Fibroblast of the conjunctiva (primary cell): ENCODE measurements at regions not wholly inside any gene's neighbourhood (a gene's known extent, or its start where the extent isn't known, plus 50 kb on each side); places are given as distances from the start of the nearest gene placed in this dataset.
"Not testable (repeated sequence)": the region's sequence is repeated elsewhere in the genome, so short reads cannot be mapped to it uniquely, and the experiment has no call there.

Source experiments
- DNase-seq: peaks from one replicate; pipeline ENCODE4 v3.0.0-alpha.2; 2010; ENCODE audit warnings: low read depth

DNA sequence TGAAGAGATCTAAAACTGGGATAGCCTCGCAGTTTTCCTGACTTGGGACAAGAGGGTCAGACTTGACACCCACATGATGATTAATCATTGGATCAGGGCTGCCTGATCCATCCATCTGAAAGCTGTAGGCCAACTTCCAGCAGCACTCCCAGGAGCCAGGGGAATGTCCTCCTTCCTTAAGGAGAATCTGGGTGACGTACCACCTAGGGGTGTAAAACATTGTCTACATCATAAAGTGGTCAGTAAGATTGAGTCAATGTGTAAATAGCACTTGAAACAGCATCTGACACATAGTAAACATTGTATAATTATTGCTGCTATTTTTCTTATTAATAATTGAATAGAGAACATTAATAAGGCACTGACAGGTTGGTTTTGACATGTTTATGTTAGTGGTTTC is 392.8 kb downstream of the JRKL start:
- DNase-seq = no peak

- DNase-seq = no peak
These were observed 393.5 kb downstream of the JRKL start for GRCh38 chr11:96783311-96783710.

- DNase-seq = no peak
These were observed 395.3 kb downstream of the JRKL start for GRCh38 chr11:96785073-96785472.

DNA sequence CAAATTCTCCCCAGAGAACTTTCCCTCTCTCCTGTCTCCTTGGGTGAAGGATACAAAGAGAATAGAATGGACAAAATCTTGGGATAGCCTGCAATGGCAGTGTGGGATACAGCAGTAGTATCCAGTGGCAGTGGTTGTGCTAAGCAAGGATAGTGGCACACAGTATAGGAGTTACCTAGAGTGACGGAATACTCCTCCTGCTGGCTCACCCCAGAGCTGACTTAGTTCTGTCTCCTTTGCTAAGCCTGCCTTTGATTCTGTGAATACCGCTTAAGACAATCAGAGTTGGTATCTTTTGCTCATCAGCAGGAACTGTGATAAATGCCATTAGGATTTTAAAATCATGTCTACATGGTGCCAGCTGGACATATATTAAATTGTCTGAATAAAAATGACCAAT is 404.3 kb downstream of the JRKL start:
- DNase-seq = no peak

- DNase-seq = no peak
These were observed 408.6 kb downstream of the JRKL start for GRCh38 chr11:96798445-96798844.

- DNase-seq = no peak
These were observed 425.4 kb downstream of the JRKL start for GRCh38 chr11:96815236-96815635.

- DNase-seq = no peak
These were observed 427.9 kb downstream of the JRKL start for GRCh38 chr11:96817482-96818399.

DNA sequence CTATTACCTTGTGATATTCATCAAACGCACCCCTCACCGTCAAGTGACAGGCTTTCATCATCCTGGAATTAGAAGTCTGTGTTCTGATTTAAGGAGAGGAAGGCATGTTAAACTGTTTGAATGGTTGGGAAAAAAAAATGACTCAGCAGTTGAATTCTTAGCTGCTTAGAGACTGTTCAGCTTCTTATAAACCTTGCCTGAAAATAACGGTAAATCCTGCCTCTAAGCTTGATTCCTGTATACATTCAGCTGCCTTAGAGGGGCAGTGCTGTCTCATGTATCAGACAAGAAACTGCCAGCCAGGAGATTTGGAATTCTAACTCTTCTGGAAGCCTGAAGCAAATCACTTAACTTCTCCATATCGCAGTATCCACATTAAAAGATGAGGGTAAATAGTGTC is 437.4 kb downstream of the JRKL start:
- peak; percentile 1 for DNase-seq

DNA sequence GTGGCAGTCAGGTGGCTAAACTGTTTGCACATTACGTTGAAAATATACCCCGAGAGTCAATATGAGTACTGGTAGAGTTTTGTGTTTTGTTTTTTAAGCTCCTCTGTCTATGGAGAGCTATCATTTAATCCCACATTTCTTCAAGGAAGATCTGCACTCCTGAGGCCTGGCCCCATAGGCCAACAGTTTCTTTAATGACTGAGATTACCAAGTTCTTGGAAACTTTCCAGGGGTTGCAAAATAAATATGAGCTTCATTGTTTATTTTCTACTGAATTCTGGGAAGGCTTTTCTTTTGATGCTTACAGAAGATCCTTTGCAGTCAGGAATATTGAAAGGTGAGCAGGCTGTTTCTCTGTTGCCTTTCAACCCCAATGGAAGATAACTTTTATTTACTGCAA is 452.0 kb downstream of the JRKL start:
- DNase-seq = no peak

DNA sequence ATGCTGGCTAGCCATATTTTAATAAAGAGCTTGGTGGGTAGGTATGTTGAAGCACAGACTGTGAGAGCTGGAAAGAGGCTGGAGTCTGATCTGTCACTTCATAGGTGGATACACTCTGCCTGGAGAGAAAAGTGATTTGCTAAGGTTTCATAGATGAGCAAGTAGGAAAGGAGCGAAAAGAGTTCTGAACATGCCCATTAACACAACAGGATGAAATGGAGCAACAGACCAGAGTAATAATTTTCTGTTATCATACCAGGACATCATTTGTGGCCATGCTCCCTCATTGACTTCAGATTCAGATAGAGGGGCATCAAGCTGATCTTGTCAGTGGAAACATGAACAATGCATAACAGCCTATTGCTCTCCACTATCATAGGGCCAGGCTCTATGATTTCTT is 452.9 kb downstream of the JRKL start:
- no peak for DNase-seq

DNA sequence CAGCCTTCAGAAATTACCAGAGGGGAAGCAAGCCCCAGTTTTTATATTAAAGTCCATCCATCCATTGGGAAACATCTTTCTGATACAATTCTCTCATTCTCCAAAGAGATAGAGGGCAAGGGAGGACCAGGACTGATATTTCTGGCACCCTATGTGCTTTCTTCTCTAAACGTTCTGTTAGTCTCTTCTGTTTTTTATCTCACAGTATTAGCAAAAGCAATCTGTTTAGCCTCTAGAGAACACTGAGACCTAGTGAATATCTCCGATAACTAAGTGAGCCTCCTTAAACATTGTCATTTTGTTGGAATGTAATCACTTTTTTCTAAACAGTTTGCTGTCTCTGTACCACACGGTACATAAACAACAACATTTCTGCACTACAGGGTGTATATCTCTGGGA is 464.6 kb downstream of the JRKL start:
- DNase-seq = no peak

- not testable (repeated sequence) for DNase-seq
These were observed 471.9 kb downstream of the JRKL start for GRCh38 chr11:96861722-96862121.

- no peak for DNase-seq
These were observed 473.7 kb downstream of the JRKL start for GRCh38 chr11:96863520-96863919.

GRCh38 chr11:96865020-96865419 is 475.2 kb downstream of the JRKL start:
- no peak for DNase-seq

- no peak for DNase-seq
These were observed 479.4 kb downstream of the JRKL start for GRCh38 chr11:96869207-96869606.

GRCh38 chr11:96875712-96876111 is 485.9 kb downstream of the JRKL start:
- no peak for DNase-seq

- no peak for DNase-seq
These were observed 488.7 kb downstream of the JRKL start for GRCh38 chr11:96878299-96879051.

DNA sequence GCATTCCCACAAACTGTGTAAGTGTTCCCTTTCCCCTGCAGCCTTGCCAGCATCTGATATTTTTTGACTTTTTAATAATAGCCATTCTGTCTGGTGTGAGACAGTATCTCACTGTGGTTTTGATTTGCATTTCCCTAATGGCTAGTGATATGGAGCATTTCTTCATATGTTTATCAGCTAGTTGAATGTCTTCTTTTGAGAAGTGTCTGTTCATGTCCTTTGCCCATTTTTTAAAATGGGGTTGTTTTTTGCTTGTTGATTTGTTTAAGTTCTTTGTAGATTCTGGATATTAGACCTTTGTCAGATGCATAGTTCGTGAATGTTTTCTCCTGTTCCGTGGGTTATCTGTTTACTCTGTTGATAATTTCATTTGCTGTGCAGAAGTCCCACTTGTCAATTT is 492.8 kb downstream of the JRKL start:
- not testable (repeated sequence) for DNase-seq

GRCh38 chr11:96885405-96885804 is 495.6 kb downstream of the JRKL start:
- DNase-seq = no peak

DNA sequence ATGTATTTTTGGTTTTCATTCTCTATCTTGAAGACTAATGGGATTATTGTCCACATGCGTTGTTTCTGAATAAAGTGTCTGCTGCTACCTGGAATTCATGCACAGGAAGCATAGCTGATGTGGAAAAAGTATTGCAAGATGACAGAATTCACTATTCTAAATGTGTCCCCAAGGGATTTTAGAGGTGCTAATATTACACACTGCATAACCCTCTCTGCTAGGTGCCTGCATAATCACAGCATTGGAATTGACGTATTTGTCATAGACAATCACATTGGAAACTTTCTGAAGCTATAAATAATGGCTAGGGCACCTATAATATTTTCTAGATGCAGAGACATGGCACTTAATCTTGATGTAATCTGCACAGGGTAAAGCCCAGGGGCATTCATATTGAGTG is 496.1 kb downstream of the JRKL start:
- no peak for DNase-seq

- DNase-seq = no peak
These were observed 504.2 kb downstream of the JRKL start for GRCh38 chr11:96893988-96894387.

GRCh38 chr11:96894587-96894986 is 504.8 kb downstream of the JRKL start:
- no peak for DNase-seq

DNA sequence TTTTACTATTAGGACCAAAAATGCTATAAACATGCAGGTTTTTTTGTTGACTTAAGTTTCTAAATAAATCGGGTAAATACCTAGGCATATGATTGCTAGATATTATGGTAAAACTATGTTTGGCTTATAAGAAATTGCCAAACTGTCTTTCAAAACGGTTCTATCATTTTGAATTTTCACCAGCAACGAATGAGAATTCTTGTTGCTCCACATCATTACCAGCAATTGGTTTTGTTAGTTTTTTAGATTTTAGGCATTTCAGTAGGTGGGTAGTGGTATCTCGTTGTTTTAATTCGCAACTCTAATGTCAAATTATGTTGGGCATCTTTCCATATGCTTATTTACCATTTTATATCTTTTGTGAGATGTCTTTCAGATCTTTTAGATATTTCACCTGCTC is 510.2 kb downstream of the JRKL start:
- no peak for DNase-seq
